ENCODE measurements at regions not wholly inside any gene's neighbourhood (a gene's known extent, or its start where the extent isn't known, plus 50 kb on each side); places are given as distances from the start of the nearest gene placed in this dataset.

DNA sequence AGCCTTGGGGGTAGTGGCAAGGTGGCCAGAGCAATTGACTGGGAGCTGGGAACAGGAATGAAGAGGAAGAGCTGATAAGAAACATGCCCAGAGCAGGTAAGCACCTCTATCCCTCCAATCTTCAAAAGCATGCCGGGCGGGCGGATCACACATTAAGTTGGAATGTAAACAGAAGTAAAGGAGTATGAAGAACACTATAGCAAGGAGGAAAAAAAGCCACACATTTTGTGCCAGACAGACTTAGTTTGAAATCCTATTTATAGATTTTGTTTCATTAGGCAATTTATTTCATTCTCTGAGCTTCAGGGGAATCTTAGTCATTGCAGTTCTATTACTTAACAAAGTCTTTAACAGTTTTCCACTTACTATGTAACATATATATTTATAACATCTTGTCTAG lies 173.9 kb upstream of the TNC start (continued):
- TF ChIP-seq, protein P1, sequence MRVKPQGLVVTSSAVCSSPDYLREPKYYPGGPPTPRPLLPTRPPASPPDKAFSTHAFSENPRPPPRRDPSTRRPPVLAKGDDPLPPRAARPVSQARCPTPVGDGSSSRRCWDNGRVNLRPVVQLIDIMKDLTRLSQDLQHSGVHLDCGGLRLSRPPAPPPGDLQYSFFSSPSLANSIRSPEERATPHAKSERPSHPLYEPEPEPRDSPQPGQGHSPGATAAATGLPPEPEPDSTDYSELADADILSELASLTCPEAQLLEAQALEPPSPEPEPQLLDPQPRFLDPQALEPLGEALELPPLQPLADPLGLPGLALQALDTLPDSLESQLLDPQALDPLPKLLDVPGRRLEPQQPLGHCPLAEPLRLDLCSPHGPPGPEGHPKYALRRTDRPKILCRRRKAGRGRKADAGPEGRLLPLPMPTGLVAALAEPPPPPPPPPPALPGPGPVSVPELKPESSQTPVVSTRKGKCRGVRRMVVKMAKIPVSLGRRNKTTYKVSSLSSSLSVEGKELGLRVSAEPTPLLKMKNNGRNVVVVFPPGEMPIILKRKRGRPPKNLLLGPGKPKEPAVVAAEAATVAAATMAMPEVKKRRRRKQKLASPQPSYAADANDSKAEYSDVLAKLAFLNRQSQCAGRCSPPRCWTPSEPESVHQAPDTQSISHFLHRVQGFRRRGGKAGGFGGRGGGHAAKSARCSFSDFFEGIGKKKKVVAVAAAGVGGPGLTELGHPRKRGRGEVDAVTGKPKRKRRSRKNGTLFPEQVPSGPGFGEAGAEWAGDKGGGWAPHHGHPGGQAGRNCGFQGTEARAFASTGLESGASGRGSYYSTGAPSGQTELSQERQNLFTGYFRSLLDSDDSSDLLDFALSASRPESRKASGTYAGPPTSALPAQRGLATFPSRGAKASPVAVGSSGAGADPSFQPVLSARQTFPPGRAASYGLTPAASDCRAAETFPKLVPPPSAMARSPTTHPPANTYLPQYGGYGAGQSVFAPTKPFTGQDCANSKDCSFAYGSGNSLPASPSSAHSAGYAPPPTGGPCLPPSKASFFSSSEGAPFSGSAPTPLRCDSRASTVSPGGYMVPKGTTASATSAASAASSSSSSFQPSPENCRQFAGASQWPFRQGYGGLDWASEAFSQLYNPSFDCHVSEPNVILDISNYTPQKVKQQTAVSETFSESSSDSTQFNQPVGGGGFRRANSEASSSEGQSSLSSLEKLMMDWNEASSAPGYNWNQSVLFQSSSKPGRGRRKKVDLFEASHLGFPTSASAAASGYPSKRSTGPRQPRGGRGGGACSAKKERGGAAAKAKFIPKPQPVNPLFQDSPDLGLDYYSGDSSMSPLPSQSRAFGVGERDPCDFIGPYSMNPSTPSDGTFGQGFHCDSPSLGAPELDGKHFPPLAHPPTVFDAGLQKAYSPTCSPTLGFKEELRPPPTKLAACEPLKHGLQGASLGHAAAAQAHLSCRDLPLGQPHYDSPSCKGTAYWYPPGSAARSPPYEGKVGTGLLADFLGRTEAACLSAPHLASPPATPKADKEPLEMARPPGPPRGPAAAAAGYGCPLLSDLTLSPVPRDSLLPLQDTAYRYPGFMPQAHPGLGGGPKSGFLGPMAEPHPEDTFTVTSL (CRISPR knock-in tag; IDR thresholded peaks at IDR 0.05; ENCODE audit: borderline replicate concordance) = no peak
- TF ChIP-seq DR1 (CRISPR knock-in tag; IDR thresholded peaks at IDR 0.05) (no peak), NFRKB (IDR thresholded peaks at IDR 0.05) (no peak)
- TF ChIP-seq, protein P2, sequence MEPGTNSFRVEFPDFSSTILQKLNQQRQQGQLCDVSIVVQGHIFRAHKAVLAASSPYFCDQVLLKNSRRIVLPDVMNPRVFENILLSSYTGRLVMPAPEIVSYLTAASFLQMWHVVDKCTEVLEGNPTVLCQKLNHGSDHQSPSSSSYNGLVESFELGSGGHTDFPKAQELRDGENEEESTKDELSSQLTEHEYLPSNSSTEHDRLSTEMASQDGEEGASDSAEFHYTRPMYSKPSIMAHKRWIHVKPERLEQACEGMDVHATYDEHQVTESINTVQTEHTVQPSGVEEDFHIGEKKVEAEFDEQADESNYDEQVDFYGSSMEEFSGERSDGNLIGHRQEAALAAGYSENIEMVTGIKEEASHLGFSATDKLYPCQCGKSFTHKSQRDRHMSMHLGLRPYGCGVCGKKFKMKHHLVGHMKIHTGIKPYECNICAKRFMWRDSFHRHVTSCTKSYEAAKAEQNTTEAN (CRISPR knock-in tag; conservative IDR thresholded peaks at IDR 0.05) = no peak

DNA sequence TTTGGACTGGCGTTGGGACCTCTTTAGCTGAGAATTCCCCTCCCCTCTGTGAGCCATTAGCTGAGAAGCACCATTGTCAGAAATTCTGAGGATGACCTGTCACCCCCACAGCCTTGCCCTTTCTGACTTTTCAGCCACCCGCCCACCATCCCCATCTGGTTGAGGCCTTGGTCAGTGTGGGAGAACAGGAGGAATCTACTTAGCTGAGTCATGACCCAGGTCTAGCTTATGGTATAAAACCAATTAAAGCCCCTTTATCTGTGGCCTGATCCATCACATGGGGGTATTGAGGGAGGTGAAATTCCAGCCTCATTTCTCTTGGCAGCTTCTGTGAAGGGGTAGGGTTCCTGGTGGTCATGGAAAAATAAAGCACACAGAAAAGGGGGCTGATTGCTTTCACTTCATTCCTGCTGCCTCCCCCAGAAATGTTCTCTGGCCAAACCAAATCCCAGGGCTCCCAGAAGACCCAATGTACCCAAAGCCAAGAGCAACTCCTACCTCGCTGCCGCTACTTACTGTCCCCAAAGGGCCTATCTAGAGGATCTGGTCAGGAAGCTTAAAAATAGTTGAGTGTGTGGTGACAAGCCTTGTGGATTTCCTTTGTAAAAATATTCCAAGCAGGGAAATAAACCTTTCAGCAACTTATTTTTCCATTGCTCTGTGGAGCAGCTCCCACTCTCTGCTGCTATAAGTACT lies 174.8 kb upstream of the TNC start:
- CTCF ChIA-PET (ENCODE audit: low intra/inter-chr PET ratio, low total read pairs) = no interaction called here
- Histone ChIP-seq H3K27ac (ENCODE audit: extremely low read length, insufficient read depth, low read length) (no peak overlapping the region), H2AFZ (ENCODE audit: low read length) (no peak overlapping the region), H3K36me3 (replicated peaks in 1 of 2; ENCODE audit: control insufficient read depth in 1 of 2, insufficient read depth in 2 of 2, low read length in 2 of 2) (no peaks in the 10 kb centered on the region), H3K4me1 (ENCODE audit: insufficient read depth, low read length) (no peaks in the 10 kb centered on the region), H3K4me2 (ENCODE audit: low read depth, low read length) (no peak overlapping the region), H3K4me3 (replicated peaks in 1 of 3; ENCODE audit: insufficient read depth in 1 of 3, low read depth in 2 of 3, low read length in 3 of 3) (no peak overlapping the region), H3K9ac (ENCODE audit: insufficient read depth, low read depth, low read length) (no peak overlapping the region), H4K20me1 (ENCODE audit: insufficient read depth, low read length) (no peaks in the 10 kb centered on the region), H3K79me2 (ENCODE audit: insufficient read depth, low read length) (no peaks in the 10 kb centered on the region), H3K27me3 (ENCODE audit: control insufficient read depth in 1 of 2, insufficient read depth in 2 of 2, low read length in 2 of 2) (no peaks in the 10 kb centered on the region), H3K9me3 (ENCODE audit: low read length) (no peaks in the 10 kb centered on the region)
- DNase-seq (ENCODE audit: low spot score) (no peak), ATAC-seq (no peak), FAIRE-seq (no peak)
- no TSS peak for BruUV-seq (replicated peaks)
- 25% methylated on average over 2 of the region's 4 CpGs for WGBS (ENCODE audit: low lambda C conversion rate)
- POLR2A ChIA-PET = no interaction called here
- in situ Hi-C loops (cut with HindIII; ENCODE audit: extremely low pct_ligation_motif_present, low pct_unique_long_range_greater_than_20kb) = no loop called here
- intact Hi-C loops (cut with micrococcal nuclease; ENCODE audit: unreplicated experiment) = no loop called here
- TF ChIP-seq ERF (CRISPR knock-in tag; IDR thresholded peaks at IDR 0.05) (no peak), ZNF136 (CRISPR knock-in tag; IDR thresholded peaks at IDR 0.05; ENCODE audit: low read depth) (no peak)
- TF ChIP-seq, protein P3, sequence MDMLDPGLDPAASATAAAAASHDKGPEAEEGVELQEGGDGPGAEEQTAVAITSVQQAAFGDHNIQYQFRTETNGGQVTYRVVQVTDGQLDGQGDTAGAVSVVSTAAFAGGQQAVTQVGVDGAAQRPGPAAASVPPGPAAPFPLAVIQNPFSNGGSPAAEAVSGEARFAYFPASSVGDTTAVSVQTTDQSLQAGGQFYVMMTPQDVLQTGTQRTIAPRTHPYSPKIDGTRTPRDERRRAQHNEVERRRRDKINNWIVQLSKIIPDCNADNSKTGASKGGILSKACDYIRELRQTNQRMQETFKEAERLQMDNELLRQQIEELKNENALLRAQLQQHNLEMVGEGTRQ (IDR thresholded peaks at IDR 0.05; ENCODE audit: low read depth, low read length) = no peak
- TF ChIP-seq, protein P3 (CRISPR knock-in tag; IDR thresholded peaks at IDR 0.05; ENCODE audit: borderline replicate concordance) = no peak
- TF ChIP-seq, protein P4, sequence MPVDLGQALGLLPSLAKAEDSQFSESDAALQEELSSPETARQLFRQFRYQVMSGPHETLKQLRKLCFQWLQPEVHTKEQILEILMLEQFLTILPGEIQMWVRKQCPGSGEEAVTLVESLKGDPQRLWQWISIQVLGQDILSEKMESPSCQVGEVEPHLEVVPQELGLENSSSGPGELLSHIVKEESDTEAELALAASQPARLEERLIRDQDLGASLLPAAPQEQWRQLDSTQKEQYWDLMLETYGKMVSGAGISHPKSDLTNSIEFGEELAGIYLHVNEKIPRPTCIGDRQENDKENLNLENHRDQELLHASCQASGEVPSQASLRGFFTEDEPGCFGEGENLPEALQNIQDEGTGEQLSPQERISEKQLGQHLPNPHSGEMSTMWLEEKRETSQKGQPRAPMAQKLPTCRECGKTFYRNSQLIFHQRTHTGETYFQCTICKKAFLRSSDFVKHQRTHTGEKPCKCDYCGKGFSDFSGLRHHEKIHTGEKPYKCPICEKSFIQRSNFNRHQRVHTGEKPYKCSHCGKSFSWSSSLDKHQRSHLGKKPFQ (CRISPR knock-in tag; IDR thresholded peaks at IDR 0.05; ENCODE audit: insufficient replicate concordance) = no peak
- TF ChIP-seq, protein P5, sequence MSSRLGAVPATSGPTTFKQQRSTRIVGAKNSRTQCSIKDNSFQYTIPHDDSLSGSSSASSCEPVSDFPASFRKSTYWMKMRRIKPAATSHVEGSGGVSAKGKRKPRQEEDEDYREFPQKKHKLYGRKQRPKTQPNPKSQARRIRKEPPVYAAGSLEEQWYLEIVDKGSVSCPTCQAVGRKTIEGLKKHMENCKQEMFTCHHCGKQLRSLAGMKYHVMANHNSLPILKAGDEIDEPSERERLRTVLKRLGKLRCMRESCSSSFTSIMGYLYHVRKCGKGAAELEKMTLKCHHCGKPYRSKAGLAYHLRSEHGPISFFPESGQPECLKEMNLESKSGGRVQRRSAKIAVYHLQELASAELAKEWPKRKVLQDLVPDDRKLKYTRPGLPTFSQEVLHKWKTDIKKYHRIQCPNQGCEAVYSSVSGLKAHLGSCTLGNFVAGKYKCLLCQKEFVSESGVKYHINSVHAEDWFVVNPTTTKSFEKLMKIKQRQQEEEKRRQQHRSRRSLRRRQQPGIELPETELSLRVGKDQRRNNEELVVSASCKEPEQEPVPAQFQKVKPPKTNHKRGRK (CRISPR knock-in tag; IDR thresholded peaks at IDR 0.05) = no peak
